ENCODE measurements at regions not wholly inside any gene's neighbourhood (a gene's known extent, or its start where the extent isn't known, plus 50 kb on each side); places are given as distances from the start of the nearest gene placed in this dataset.

- no peak for DNase-seq
Observed at GRCh38 chr1:48164571-48164970, 57.9 kb upstream of the SLC5A9 start.

DNA sequence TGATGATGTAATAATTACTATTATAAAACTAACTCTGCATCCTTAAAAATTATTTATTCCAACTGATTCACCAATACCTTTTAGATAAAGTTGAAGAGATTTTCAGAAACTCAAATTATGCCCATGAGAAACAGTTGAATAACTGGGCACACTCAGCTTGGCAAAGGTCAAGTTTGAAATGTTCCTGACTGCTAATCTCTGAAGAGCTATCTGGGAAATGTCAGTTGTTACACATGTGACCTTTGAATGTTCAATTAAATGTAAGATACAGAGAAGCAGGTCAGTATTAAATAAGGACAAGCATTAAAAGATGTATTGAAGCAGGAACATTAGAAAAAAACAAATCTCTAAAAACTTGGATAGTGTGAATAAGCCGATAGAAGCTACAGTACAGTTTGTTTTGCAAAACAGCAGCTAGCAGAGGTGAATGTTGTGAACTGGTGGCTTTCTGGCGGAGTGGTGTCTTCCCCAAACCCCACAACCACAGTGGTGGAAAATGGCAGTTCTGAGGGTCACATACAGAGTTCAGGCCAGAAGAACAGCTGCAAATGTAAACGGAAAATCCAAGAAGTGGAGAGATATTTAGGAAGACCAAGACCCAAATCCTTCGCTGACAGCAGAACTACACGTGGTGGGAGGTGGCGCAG, 61.9 kb upstream of the SLC5A9 start:
- no peak for DNase-seq

GRCh38 chr1:48139275-48139674, 83.2 kb upstream of the SLC5A9 start:
- DNase-seq = no peak

- DNase-seq = no peak
Observed at GRCh38 chr1:48127735-48128685, 94.5 kb upstream of the SLC5A9 start.

DNA sequence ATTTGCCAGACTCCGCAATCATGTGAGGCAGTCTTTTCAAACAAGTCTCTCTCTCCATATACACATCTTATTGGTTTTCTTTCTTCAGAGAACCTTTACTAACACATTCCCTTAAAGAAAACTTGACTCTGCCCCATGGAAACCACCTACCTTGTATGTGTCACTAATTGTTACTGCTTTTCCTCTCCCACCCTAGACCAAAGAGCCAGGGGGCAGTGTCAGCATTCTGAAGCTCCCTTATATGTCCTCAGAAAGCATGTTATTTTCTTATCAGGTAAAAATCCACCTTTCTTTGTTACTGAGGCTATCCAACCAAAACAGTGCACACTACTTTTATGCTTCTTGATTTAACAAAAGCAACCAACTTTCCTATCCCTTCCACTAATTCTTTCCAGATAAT, 98.9 kb upstream of the SLC5A9 start:
- DNase-seq = no peak

- DNase-seq = no peak
Observed at GRCh38 chr1:48121955-48122354, 100.6 kb upstream of the SLC5A9 start.

DNA sequence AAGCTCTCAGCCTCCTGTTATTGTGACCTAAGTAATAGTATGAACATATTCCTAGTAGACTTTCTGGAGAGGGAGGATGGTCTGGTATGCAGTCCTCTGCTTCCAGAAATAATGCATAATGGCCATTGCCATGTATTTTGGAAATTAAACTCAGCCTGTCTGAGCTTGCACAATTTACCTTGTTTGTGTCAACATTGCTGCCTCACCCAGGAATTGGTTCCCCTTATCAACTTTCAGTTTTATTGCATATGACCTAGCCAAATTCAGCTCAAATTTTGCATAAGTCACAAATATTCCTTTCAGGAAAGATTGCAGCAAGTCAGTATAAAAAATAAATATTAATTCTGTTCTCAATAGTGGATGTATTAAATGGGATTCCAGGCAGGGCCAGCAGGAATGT, 101.9 kb upstream of the SLC5A9 start:
- DNase-seq = no peak

DNA sequence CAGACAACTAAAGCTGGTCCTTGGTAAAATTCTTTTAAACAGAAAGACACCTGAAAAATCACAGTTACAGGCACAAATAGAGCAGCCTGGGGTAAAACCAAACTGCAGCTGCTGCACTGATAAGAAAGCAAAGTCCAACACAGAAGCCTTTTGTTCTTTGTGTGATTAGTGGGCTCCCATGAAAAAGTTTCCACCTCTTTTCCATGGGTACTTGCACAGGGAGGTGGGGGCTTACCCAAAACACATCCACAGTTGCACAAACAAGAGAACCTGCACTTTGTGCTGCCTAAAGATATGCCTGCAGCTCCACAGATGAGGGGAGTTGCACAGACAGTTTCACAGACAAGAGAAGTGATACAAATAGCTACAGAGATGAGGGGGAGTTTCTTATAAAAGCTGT, 106.7 kb upstream of the SLC5A9 start:
- no peak for DNase-seq

DNA sequence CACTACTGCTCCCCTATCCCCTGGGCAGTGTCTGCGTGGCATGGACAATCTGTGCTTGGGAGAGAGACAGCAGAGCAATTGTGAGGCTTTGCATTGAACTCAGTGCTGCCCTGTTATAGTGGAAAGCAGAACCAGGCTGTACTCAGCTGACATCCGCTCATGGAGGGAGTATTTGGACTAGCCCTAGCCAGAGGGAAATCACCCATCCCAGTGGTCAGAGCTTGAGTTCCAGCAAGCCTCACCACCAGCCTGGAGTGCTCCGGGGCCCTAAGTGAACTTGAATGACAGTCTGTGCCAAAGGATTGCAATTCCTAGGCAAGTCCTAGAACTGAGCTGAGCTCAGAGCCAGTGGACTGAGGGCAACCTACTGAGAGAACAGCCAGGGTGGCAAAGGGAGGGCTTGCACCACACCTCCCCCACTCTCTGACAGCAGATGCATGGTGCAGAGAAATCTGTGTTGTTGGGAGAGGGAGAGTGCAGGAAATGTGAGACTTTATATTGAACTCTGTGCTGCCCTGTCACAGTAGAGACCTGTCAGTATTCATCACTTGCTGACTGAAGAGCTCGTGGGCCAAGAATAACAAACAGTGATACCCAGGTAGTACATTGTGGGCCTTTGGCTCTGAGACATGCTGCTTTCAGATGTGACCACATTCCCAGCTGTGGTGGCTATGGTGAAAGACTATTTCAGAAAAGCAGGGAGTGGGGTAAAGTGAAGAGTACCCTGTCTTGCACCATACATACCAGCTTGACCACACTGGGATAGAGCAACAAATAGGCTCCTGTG, 107.7 kb upstream of the SLC5A9 start:
- DNase-seq = no peak

DNA sequence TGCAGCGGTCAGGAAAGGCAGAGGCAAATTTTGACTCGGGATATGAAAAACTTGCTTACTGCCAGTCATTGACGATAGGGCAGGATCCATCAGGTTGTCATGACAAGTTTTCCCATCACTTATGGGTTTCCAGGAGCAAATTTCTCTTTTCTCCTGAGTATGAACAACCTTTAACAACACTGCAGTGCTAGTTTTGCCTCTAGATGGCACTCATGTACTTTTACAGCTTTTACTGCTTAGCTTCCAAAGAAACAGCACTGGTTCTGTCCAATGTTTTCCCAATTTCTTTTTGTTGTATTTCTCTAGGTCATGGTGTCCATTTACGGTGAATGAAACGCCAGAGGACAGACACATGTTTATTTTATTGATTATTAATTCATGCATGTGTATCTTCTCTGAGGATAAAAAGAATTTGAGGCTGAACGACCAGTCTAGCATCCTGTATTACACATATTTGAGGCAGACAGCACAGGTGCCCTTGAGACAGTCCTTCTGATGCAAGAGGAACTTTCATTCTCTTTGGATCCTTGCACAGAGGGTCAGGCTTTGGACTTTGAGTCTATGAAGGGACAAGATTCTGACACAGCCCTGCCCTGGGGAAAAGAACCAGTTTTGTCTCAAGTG, 112.3 kb upstream of the TRABD2B start:
- peak; percentile 34 for DNase-seq

DNA sequence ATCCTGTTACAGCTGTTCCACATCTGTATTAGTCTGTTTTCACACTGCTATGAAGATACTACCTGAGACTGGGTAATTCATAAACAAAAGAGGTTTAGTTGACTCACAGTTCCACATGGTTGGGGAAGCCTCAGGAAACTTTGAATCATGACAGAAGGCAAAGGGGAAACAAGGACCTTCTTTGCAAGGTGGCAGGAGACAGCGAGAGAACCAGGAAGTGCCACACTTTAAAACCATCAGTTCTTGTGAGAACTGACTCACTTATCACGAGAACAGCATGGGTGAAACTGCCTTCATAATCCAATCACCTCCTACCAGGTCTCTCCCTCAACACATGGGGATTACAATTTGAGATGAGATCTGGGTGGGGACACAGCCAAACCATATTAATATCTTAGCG, 110.3 kb upstream of the TRABD2B start:
- no peak for DNase-seq

- no peak for DNase-seq
Observed at GRCh38 chr1:48106049-48106448, 108.9 kb upstream of the TRABD2B start.

- DNase-seq = no peak
Observed at GRCh38 chr1:48105165-48105564, 108.0 kb upstream of the TRABD2B start.

DNA sequence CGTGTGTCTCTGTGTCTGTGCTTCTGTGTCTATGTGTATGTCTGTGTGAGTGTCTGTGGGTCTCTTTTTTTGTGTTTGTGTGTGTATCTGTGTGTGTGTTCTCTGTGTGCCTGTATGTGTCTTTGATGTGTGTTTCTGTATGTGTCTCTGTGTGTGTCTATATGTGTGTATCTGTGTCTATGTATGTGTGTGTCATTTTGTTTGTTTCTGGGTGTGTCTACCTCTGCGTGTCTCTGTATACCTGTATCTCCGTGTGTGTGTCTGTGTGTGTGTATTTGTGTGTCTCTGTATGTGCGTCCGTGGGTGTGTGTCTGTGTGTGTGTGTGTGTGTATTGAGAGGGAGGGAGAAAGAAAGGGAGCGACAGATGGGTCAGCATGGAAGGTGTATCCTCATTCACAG, 106.3 kb upstream of the TRABD2B start:
- DNase-seq = no peak

- no peak for DNase-seq
Observed at GRCh38 chr1:48102766-48103165, 105.6 kb upstream of the TRABD2B start.

GRCh38 chr1:48099072-48099773, 102.0 kb upstream of the TRABD2B start:
- DNase-seq = no peak

DNA sequence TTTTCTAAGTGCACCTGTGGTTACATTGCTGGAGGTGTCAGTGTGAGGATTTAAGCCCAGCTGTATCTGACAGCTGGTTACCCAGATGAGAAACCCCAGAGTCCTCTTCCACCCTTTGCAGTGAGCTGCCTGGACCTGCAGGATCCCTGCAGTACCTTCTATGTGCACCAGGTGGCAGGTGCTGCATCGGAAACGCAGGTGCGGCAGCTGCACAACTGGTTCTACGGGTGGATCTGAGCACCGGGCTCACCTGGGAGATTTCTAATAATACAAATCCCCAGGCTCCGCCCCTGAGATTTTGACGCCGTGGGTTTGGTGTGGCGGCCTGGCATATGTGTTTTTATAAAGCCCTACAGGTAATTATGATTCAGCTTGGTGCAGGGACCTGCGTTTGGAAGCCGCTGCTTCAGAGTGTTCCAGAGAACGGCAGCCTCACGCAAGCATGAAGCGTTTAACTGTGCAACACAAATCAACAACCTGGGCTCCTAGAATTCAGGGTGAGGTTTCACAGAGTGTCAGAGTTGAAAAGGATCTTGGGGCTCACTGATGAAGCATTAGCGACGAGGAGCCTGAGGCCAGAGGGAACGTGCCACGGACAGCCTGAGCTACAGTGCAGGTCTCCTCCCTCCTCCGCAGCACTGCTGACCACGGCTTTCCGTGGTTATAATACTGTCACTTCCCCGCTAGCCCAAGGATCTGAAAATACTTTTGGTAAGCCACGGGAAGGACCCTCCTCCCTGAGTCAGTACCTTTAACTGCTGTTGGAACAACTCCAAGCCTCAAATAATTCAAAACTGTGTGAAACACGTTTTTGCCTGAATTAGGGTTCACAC, 96.7 kb upstream of the TRABD2B start:
- peak; percentile 72 for DNase-seq

- no peak for DNase-seq
Observed at GRCh38 chr1:48093147-48093546, 96.0 kb upstream of the TRABD2B start.

DNA sequence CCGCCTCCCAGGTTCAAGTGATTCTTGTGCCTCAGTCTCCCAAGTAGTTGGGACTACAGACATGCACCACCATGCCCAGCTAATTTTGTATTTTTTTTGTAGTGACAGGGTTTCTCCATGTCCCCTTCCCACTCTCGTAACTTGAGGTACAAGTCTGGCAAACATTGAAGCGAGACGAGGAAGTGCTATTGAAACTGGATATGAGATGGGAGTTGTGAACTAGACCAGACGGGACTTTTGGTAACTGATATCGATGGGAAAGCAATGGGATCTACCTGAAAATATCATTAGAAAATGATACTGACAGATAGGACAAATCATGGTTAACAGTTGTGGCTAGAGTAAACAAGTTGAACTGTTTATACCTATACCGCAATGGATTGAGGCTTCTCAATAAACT, 95.2 kb upstream of the TRABD2B start:
- DNase-seq = no peak

DNA sequence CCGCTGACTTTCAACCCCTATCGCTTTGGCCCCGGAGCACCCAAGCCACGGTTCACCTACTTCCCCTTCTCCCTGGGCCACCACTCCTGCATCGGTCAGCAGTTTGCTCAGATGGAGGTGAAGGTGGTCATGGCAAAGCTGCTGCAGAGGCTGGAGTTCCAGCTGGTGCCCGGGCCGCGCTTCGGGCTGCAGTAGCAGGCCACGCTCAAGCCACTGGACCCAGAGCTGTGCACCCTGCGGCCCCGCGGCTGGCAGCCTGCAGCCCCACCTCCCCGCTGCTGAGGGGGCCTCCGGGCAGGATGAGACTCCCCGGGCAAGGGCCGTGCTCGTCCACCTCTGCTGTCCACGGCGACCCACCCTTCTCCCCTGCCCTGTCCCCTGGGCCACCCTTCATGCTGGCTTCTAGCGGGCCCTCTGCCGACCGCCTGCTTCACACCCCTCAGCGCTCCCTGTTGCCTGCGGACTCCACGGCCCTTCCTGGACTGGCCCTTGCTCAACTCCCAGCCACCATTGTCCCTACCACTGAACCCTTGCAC, 92.2 kb upstream of the TRABD2B start:
- DNase-seq = no peak

GRCh38 chr1:48084826-48085225, 87.6 kb upstream of the TRABD2B start:
- no peak for DNase-seq

Measured in NCI-H2107 (cell line).